ENCODE measurements at regions not wholly inside any gene's neighbourhood (a gene's known extent, or its start where the extent isn't known, plus 50 kb on each side); places are given as distances from the start of the nearest gene placed in this dataset.
"Not testable (repeated sequence)": the region's sequence is repeated elsewhere in the genome, so short reads cannot be mapped to it uniquely, and the experiment has no call there.

- ATAC-seq (ENCODE audit: low read depth), result no peak
- no peak overlapping the region for H3K27ac ChIP-seq (ENCODE audit: low read length in 2 of 2)
- H3K4me2 ChIP-seq (replicated peaks; ENCODE audit: low read depth, low read length, poor library complexity, severe bottlenecking), result no peak overlapping the region
- no peaks in the 10 kb centered on the region for H3K27me3 Mint-ChIP-seq
- no peak overlapping the region for H3K4me3 Mint-ChIP-seq
- no peaks in the 10 kb centered on the region for H3K9me3 Mint-ChIP-seq (ENCODE audit: insufficient read depth)
- H3K4me1 Mint-ChIP-seq, result no peaks in the 10 kb centered on the region
- TF ChIP-seq CTCF (IDR thresholded peaks at IDR 0.05) (no peak), EZH2 (IDR thresholded peaks at IDR 0.05; ENCODE audit: borderline replicate concordance, insufficient read depth, low read depth, low read length, poor library complexity, severe bottlenecking) (no peak)
- H3K36me3 ChIP-seq (replicated peaks in 1 of 2; ENCODE audit: control extremely low read depth in 1 of 2, control insufficient read depth in 1 of 2, extremely low read depth in 1 of 2, insufficient read depth in 2 of 2, low read length in 1 of 2), result no peaks in the 10 kb centered on the region
- no peak overlapping the region for H3K9ac ChIP-seq (ENCODE audit: low read length)
- no peak for DNase-seq
- no peak overlapping the region for H2AFZ ChIP-seq (ENCODE audit: insufficient read depth, low read depth, low read length, poor library complexity, severe bottlenecking)
- ChIA-PET POLR2A (no interaction called here), CTCF (no interaction called here)
- peaks cover 0 to 6% (median 0%) of the 10 kb centered on the region in 3 donors for H3K9me3 ChIP-seq (ENCODE audit: control extremely low read depth in 1 of 3, control insufficient read depth in 2 of 3, insufficient read depth in 1 of 3, low read length in 2 of 3)
- no peak overlapping the region for H3K4me3 ChIP-seq (ENCODE audit: control extremely low read depth in 1 of 5, extremely low read depth in 1 of 5, insufficient read depth in 1 of 5, low read depth in 2 of 5, low read length in 4 of 5)
- H3K4me1 ChIP-seq (ENCODE audit: control insufficient read depth in 2 of 2, insufficient read depth in 2 of 2, low read length in 2 of 2), result no peaks in the 10 kb centered on the region
- no CpG with 5 or more reads among the region's 3 CpGs for whole genome bisulfite sequencing (ENCODE audit: insufficient coverage)
- no peak overlapping the region for H3K27ac Mint-ChIP-seq
- no peaks in the 10 kb centered on the region for H3K79me2 ChIP-seq (ENCODE audit: control insufficient read depth, insufficient read depth, low read length)
- intact Hi-C loops (cut with micrococcal nuclease), result no loop called here
- no peaks in the 10 kb centered on the region for H3K27me3 ChIP-seq (replicated peaks in 1 of 4; ENCODE audit: control extremely low read depth in 1 of 4, control insufficient read depth in 3 of 4, insufficient read depth in 4 of 4, low read length in 3 of 4)
- no peaks in the 10 kb centered on the region for H4K20me1 ChIP-seq (ENCODE audit: control insufficient read depth, insufficient read depth, low read length, poor library complexity, severe bottlenecking)
Measured at GRCh38 chr10:33473688-33474087, 139.2 kb upstream of the NRP1 start.

- WGBS (ENCODE audit: insufficient coverage), result 97% methylated on average over 22 of the region's 28 CpGs
- CTCF ChIA-PET; H3K4me3 ChIP-seq (ENCODE audit: control extremely low read depth in 1 of 5, extremely low read depth in 1 of 5, insufficient read depth in 1 of 5, low read depth in 2 of 5, low read length in 4 of 5); H3K27me3 Mint-ChIP-seq; POLR2A ChIA-PET; H3K27ac ChIP-seq (ENCODE audit: low read length in 2 of 2); H3K27ac Mint-ChIP-seq; ATAC-seq (ENCODE audit: low read depth); H2AFZ ChIP-seq (ENCODE audit: insufficient read depth, low read depth, low read length, poor library complexity, severe bottlenecking); H3K9me3 Mint-ChIP-seq (ENCODE audit: insufficient read depth); H4K20me1 ChIP-seq (ENCODE audit: control insufficient read depth, insufficient read depth, low read length, poor library complexity, severe bottlenecking); H3K4me1 ChIP-seq (ENCODE audit: control insufficient read depth in 2 of 2, insufficient read depth in 2 of 2, low read length in 2 of 2); H3K27me3 ChIP-seq (replicated peaks in 1 of 4; ENCODE audit: control extremely low read depth in 1 of 4, control insufficient read depth in 3 of 4, insufficient read depth in 4 of 4, low read length in 3 of 4); intact Hi-C loops (cut with micrococcal nuclease); DNase-seq; H3K4me2 ChIP-seq (replicated peaks; ENCODE audit: low read depth, low read length, poor library complexity, severe bottlenecking); H3K9ac ChIP-seq (ENCODE audit: low read length); H3K79me2 ChIP-seq (ENCODE audit: control insufficient read depth, insufficient read depth, low read length); H3K36me3 ChIP-seq (replicated peaks in 1 of 2; ENCODE audit: control extremely low read depth in 1 of 2, control insufficient read depth in 1 of 2, extremely low read depth in 1 of 2, insufficient read depth in 2 of 2, low read length in 1 of 2); H3K4me3 Mint-ChIP-seq; H3K4me1 Mint-ChIP-seq; H3K9me3 ChIP-seq (ENCODE audit: control extremely low read depth in 1 of 3, control insufficient read depth in 2 of 3, insufficient read depth in 1 of 3, low read length in 2 of 3): not testable (repeated sequence)
Measured at GRCh38 chr10:33468006-33468405, 133.5 kb upstream of the NRP1 start.

Measured in B cell (primary cell).